SK-N-MC (cell line): ENCODE measurements at regions not wholly inside any gene's neighbourhood (a gene's known extent, or its start where the extent isn't known, plus 50 kb on each side); places are given as distances from the start of the nearest gene placed in this dataset.

Experiments used
- EZH2 ChIP-seq: fragments of 200-600 bp; sonication (generic); IDR thresholded peaks from one replicate; pipeline ENCODE4 v1.6.1; 2017; ENCODE audit warnings: antibody characterized with exemption
- POLR2AphosphoS5 ChIP-seq: IDR thresholded peaks from 2 replicates; pipeline ENCODE4 v1.6.1; 2012; ENCODE audit warnings: mild to moderate bottlenecking, low read depth, low read length, borderline replicate concordance

DNA sequence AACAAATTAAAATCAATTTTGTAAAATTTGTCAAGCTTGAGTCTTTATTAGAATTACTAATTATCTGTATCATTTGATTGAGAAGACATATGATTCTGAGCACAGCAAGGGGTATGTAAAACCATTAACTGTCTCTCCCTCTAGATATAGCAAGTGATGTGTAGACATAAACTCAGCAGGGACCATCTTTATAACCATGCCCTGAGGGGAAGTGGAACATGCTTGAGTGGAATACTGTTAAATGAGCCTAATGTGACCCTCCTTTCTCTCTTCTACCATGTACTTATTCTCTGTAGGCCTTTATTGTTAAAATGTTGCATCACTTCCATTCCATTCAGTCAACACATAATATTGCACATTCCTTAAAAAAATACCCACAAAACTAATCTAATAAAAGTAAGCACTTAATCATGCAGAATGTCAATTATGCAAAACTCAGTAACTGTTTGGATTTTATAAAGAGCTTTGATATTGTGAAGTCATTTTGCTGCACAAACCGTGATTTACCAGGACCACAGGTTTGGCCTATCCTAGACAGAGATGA lies 896.6 kb upstream of the MANEA start:
- TF ChIP-seq POLR2AphosphoS5 (peak; percentile 86; the same call in 1 of the 2 replicates), EZH2 (no peak)
